Stomach (tissue), 8 donors: ENCODE measurements at regions not wholly inside any gene's neighbourhood (a gene's known extent, or its start where the extent isn't known, plus 50 kb on each side); places are given as distances from the start of the nearest gene placed in this dataset.

Experiments
- DNase-seq, 2 donors: peaks; one replicate each; pipeline versions ENCODE4 v3.0.0 to v3.0.0-alpha.2; 2013 to 2019
- H3K27ac ChIP-seq, 5 donors: fragments of 200-600 bp in 4 of 5; sonication (generic) in 4 of 5; one replicate each; pipeline ENCODE4 v1.5.1; 2013 to 2019; ENCODE audit warnings: mild to moderate bottlenecking in 1 of 5, moderate library complexity in 1 of 5
- H3K27me3 ChIP-seq, 3 donors: fragments of 200-600 bp; sonication (generic); one replicate each; pipeline ENCODE4 v1.5.1; 2017 to 2019; ENCODE audit warnings: mixed run types in 1 of 3
- H3K36me3 ChIP-seq, 4 donors: fragments of 200-600 bp; sonication (generic); 1 replicate in 3 of 4; 2 replicates in 1 of 4; pipeline ENCODE4 v1.5.1; 2016 to 2019
- H3K4me1 ChIP-seq, 4 donors: fragments of 200-600 bp; sonication (generic); one replicate each; pipeline ENCODE4 v1.5.1; 2016 to 2019
- H3K4me3 ChIP-seq, 4 donors: fragments of 200-600 bp; sonication (generic) in 3 of 4; one replicate each; pipeline ENCODE4 v1.5.1; 2016 to 2019; ENCODE audit warnings: mild to moderate bottlenecking in 1 of 4
- H3K9me3 ChIP-seq, 4 donors: fragments of 200-600 bp; sonication (generic); one replicate each; pipeline ENCODE4 v1.5.1; 2016 to 2019
- CTCF ChIP-seq, 7 experiments: fragments of 450-650 bp in 4 of 7; fragments of 200-600 bp in 3 of 7; sonication (generic) in 3 of 7; IDR thresholded peaks; one replicate each; pipeline ENCODE4 v1.5.1; 2016 to 2019; ENCODE audit warnings: antibody characterized with exemption in 7 of 7, control low read depth in 2 of 7, mild to moderate bottlenecking in 1 of 7
- EP300 ChIP-seq: sonication (generic); formaldehyde crosslinking; IDR thresholded peaks from one replicate; pipeline ENCODE4 v1.6.1; 2017; ENCODE audit warnings: antibody characterized with exemption
- POLR2A ChIP-seq, 4 donors: fragments of 450-650 bp; IDR thresholded peaks; one replicate each; pipeline ENCODE4 v1.6.1; 2016; ENCODE audit warnings: antibody characterized with exemption in 4 of 4, control low read depth in 2 of 4, mild to moderate bottlenecking in 1 of 4, moderate library complexity in 1 of 4
- POLR2AphosphoS5 ChIP-seq, 3 donors: sonication (generic); formaldehyde crosslinking; IDR thresholded peaks; one replicate each; pipeline ENCODE4 v1.6.1; 2016; ENCODE audit warnings: antibody characterized with exemption in 3 of 3
- WGBS, 5 donors: extraction: QIAGEN DNeasy Blood & Tissue Kit in 3 of 5; methylation state at CpG; one replicate each; pipeline versions ENCODE4 v1.1.5 to v1.1.7; 2013 to 2018; 5-methylcytosine and 5-hydroxymethylcytosine counted together
- intact Hi-C: fragments of 100-400 bp; cut with DNase I; formaldehyde crosslinking; loops from one replicate; pipeline ENCODE4 v1.15.1; 2023; ENCODE audit warnings: low total_unique reads
- donor health status: healthy with polysubstance abuse.
- donor health status: Bipolar disorder and iron deficiency.
- donor health status: healthy.

GRCh38 chr2:16122556-16122955 lies 182.2 kb downstream of the MYCN start:
- 80 to 96% (median 94%) methylated on average over 4 of the region's 4 CpGs for WGBS, 5 donors
- intact Hi-C loops, result no loop called here
- H3K4me3 ChIP-seq, result no peak overlapping the region

DNA sequence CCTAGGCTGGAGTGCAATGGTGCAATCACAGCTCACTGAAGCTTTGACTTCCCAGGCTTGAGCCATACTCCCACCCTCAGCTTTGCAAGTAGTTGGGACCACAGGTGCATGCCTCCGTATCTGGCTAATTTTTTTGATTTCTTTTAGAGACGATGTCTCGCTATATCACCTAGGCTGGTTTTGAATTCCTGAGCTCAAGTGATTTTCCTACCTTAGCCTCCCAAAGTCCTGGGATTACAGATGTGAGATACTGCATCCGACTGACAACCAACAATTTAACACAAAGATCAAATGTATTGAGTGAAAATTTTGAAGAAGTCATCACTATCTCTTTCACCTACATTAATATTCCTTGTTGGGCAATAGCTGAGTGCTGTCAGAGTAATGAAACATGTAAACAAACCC lies 181.6 kb downstream of the MYCN start:
- no peaks in the 10 kb centered on the region for H3K36me3 ChIP-seq
- no peaks in the 10 kb centered on the region for H3K9me3 ChIP-seq
- H3K27me3 ChIP-seq, result no peaks in the 10 kb centered on the region
- no peak for TF ChIP-seq POLR2AphosphoS5 (IDR thresholded peaks at IDR 0.05)
- TF ChIP-seq POLR2A (IDR thresholded peaks at IDR 0.05), result no peak
- no peak for TF ChIP-seq EP300
- no peak for TF ChIP-seq CTCF (IDR thresholded peaks at IDR 0.05)
- no peak for DNase-seq
- no peak overlapping the region for H3K4me3 ChIP-seq
- intact Hi-C loops, result no loop called here
- WGBS, 5 donors, result 92 to 97% (median 97%) methylated on average over 4 of the region's 4 CpGs
- H3K27ac ChIP-seq, result no peak overlapping the region
- peaks cover 0 to 14% (median 0%) of the 10 kb centered on the region in 4 donors for H3K4me1 ChIP-seq

More at GRCh38 chr2:16122556-16122955, 182.2 kb downstream of the MYCN start:
- Histone ChIP-seq H3K27me3 (no peaks in the 10 kb centered on the region), H3K4me1 (peaks cover 0 to 15% (median 0%) of the 10 kb centered on the region in 4 donors), H3K27ac (no peak overlapping the region), H3K9me3 (no peaks in the 10 kb centered on the region), H3K36me3 (no peaks in the 10 kb centered on the region)
- DNase-seq, result no peak
- TF ChIP-seq CTCF (IDR thresholded peaks at IDR 0.05) (no peak), EP300 (no peak), POLR2AphosphoS5 (IDR thresholded peaks at IDR 0.05) (no peak), POLR2A (IDR thresholded peaks at IDR 0.05) (no peak)

DNA sequence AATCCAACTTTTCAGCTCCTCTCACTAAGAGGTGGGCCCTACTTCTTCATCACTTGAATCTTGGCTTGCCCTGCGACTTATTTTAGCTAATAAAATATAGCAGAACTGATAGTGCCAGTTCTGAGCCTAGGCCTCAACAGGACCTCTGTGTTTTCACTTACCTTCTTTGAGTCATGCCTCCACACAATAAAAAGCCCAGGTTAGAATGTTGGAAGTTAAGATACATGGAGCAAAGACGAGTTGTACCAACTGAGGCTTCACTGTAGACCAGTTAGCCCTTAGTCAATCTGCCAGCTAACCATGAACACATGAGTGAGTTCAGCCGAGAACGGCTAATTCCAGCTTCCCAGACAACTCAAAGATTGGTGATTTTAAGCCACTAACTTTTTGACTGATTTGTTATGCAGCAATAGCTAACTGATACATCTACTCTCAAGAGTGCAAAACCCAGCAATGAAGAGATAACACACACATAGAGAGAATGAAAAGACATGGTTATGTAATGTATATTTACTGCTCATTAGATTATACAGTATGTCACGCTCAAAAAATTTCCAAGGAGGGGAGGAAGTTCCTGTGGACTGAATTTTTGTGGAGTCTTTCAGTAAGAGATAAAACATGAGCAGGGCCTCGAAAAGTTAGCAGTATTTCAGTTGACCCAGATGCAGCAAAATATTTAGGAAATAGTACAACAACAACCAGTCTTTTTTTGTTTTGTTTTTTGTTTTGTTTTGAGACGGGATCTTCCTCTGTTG lies 181.1 kb downstream of the MYCN start:
- Histone ChIP-seq H3K27me3 (no peaks in the 10 kb centered on the region), H3K36me3 (no peaks in the 10 kb centered on the region), H3K27ac (no peak overlapping the region), H3K4me1 (peaks cover 0 to 8% (median 0%) of the 10 kb centered on the region in 4 donors), H3K4me3 (no peak overlapping the region), H3K9me3 (no peaks in the 10 kb centered on the region)
- TF ChIP-seq CTCF (IDR thresholded peaks at IDR 0.05) (no peak), POLR2A (IDR thresholded peaks at IDR 0.05) (no peak)
- intact Hi-C loops, result no loop called here
- no peak for DNase-seq
- WGBS, 5 donors, result 89 to 93% (median 91%) methylated on average over 7 of the region's 7 CpGs

DNA sequence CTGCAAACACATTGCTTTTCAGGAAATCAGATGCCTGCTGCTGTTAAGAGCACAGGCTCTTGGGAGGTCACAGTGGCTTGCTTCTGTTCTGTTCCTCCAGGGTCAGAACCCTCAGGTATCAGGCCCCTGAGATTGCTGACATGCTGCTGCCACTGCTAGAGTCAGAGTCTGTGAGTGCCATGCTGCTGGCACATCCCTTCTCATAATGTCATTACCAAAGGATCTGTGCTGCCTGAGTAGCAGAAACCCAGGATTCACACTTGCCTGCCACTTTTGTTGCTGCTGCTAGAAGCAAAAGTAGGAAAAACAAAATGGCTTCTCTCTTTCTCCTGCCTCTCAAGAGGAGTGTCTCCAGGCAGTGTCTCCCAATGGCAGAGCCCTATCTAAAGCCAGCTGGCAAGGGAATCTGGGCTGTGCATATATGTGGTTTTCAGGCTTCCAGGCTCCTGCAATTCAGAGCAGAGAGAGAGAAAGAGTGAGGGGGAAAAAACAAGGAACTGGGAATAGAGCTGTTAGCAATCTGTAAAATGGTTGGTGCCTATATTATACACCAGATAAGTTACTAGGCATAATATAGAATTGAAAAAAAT lies 180.3 kb downstream of the MYCN start:
- H3K27me3 ChIP-seq, result no peaks in the 10 kb centered on the region
- no peak for DNase-seq
- intact Hi-C loops, result no loop called here

More for the DNA sequence above, 180.3 kb downstream of the MYCN start:
- Histone ChIP-seq H3K4me3 (no peak overlapping the region), H3K36me3 (no peaks in the 10 kb centered on the region), H3K9me3 (no peaks in the 10 kb centered on the region), H3K4me1 (peaks cover 0 to 1% (median 0%) of the 10 kb centered on the region in 4 donors), H3K27ac (no peak overlapping the region)
- TF ChIP-seq POLR2A (IDR thresholded peaks at IDR 0.05) (no peak), POLR2AphosphoS5 (IDR thresholded peaks at IDR 0.05) (no peak), EP300 (no peak), CTCF (IDR thresholded peaks at IDR 0.05) (no peak)
